Heart left ventricle (tissue), 13 donors: ENCODE measurements at regions not wholly inside any gene's neighbourhood (a gene's known extent, or its start where the extent isn't known, plus 50 kb on each side); places are given as distances from the start of the nearest gene placed in this dataset.

Source experiments
- CTCF ChIP-seq, 12 donors: fragments of 200-600 bp; sonication (generic) in 4 of 12; IDR thresholded peaks; one replicate each; pipeline versions ENCODE4 v1.5.0 to v1.8.0; 2018 to 2022; ENCODE audit warnings: antibody characterized with exemption in 12 of 12, mild to moderate bottlenecking in 5 of 12
- POLR2A ChIP-seq, 2 donors: fragments of 450-650 bp; IDR thresholded peaks; one replicate each; pipeline ENCODE4 v1.6.1; 2017; ENCODE audit warnings: antibody characterized with exemption in 2 of 2, mild to moderate bottlenecking in 2 of 2, moderate library complexity in 2 of 2
- donor health status: ischemic (EF 13 %, LVEDD 7.1; RV severe dilation, severe dysfunction).
- donor health status: DM: no; HTN: yes; CAD: no.
- donor health status: DM: no; HTN: no; CAD: no.
- donor health status: ischemic (EF 25% LVEDD 6.9; RV normal size, moderate dysfunction).
- donor health status: ischemic (EF 25% LVEDD 5.7; RV mildly dilated, moderate dysfunction).
- donor health status: ischemic (EF 35%, LVEDD 5.7; RV mildly dilated, moderate dysfunction).
- donor health status: nonischemic (EF 11% LVEDD 7.7; RV severe dilation, severe dysfunction).
- donor health status: DM: yes; HTN: yes; CAD: no.
- donor health status: PGD.
- donor health status: ischemic (EF 29% LVEDD 5.4; RV normal size, mild dysfunction).
- donor health status: nonischemic (EF 23%, LVEDD 6.1; RV moderate dilation, normal function).

DNA sequence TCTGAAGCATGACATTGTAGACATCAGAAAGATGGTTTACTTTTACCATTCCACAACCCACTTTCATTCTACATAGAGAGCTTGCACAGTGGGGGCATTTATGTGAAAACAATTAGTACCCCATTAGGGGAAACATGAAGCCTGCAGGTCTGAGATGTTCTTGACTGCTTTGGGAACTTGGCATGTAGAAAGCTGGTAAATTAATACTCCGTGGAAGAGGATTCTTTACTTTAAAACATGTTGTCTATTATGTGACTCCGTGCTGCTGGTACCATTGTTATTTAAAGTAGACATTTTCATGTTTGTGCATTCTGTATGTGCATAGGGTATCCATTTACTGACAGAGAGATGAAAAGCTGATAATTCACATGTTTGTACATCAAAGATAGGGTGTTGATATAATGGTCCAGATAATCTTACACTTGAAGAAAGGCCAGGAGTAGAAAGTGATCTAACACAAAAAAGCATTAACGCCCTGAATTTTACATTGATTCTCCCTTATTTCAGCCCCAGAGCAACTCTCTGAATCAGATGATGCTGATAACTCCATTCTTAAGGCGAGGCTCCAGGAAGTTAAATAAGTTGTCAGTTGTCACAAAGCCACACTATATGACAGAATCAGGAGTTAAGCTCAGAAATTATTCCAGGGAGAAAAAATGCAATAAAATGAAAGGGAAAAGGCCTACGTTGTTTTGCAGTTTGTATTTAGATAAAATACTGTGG lies 50.1 kb upstream of the CD180 start:
- TF ChIP-seq CTCF (IDR thresholded peaks at IDR 0.05) (no peak), POLR2A (IDR thresholded peaks at IDR 0.05) (no peak)
